Right ventricle myocardium inferior (tissue), 1 donor: ENCODE measurements at regions not wholly inside any gene's neighbourhood (a gene's known extent, or its start where the extent isn't known, plus 50 kb on each side); places are given as distances from the start of the nearest gene placed in this dataset.
"Not testable (repeated sequence)": the region's sequence is repeated elsewhere in the genome, so short reads cannot be mapped to it uniquely, and the experiment has no call there.

ENCODE experiments used
- ATAC-seq: fragments of 200-7000 bp; cut with Tn5 transposase; one replicate; pipeline ENCODE4 v1.9.1; 2020; ENCODE audit warnings: mild to moderate bottlenecking, moderate library complexity
- DNase-seq: peaks from one replicate; pipeline ENCODE4 v3.0.0; 2021; ENCODE audit errors: missing footprints
- intact Hi-C: fragments of 100-400 bp; cut with DNase I; formaldehyde crosslinking; loops from one replicate; pipeline ENCODE4 v1.11.0; 2022
- donor health status: DM: no; HTN: yes; CAD: no; lungs with severe emphysema.

GRCh38 chr17:20800146-20800545, 220.6 kb downstream of the CDRT15L2 start:
- ATAC-seq (no peak), DNase-seq (no peak)
- intact Hi-C loops = no loop called here

- intact Hi-C loops = no loop called here
- DNase-seq (no peak), ATAC-seq (no peak)
These were observed 226.2 kb downstream of the CDRT15L2 start for GRCh38 chr17:20805751-20806150.

- intact Hi-C loops, DNase-seq, ATAC-seq: not testable (repeated sequence)
These were observed 228.0 kb downstream of the CDRT15L2 start for GRCh38 chr17:20807566-20807965.

GRCh38 chr17:20815410-20815809, 227.4 kb downstream of the USP22 start:
- ATAC-seq, DNase-seq, intact Hi-C loops: not testable (repeated sequence)

- ATAC-seq (no peak), DNase-seq (no peak)
- intact Hi-C loops = no loop called here
These were observed 218.9 kb downstream of the USP22 start for GRCh38 chr17:20823905-20824304.

GRCh38 chr17:20825539-20825938, 217.3 kb downstream of the USP22 start:
- intact Hi-C loops = no loop called here
- no peak for DNase-seq
- no peak for ATAC-seq

GRCh38 chr17:20840453-20840852, 202.4 kb downstream of the USP22 start:
- not testable (repeated sequence) for DNase-seq, ATAC-seq
- intact Hi-C loops = loop anchor here (10.0 kb wide), 1 partner anchor 616 kb away; no protein-coding TSS in a partner anchor

GRCh38 chr17:20840987-20841865, 201.6 kb downstream of the USP22 start:
- peak; percentile 71 for DNase-seq

GRCh38 chr17:20842012-20842411, 200.8 kb downstream of the USP22 start:
- not testable (repeated sequence) for DNase-seq, ATAC-seq
- intact Hi-C loops = loop anchor here (10.0 kb wide), 1 partner anchor 617 kb away; no protein-coding TSS in a partner anchor

More at GRCh38 chr17:20840987-20841865, 201.6 kb downstream of the USP22 start:
- not testable (repeated sequence) for ATAC-seq
- intact Hi-C loops = loop anchor here (10.0 kb wide), 1 partner anchor 616 kb away; no protein-coding TSS in a partner anchor

GRCh38 chr17:20843261-20843660, 199.6 kb downstream of the USP22 start:
- ATAC-seq, DNase-seq: not testable (repeated sequence)
- intact Hi-C loops = loop anchor here (10.0 kb wide), 1 partner anchor 618 kb away; no protein-coding TSS in a partner anchor

- DNase-seq, ATAC-seq: not testable (repeated sequence)
- intact Hi-C loops = loop anchor here (10.0 kb wide), 1 partner anchor 619 kb away; no protein-coding TSS in a partner anchor
These were observed 198.8 kb downstream of the USP22 start for GRCh38 chr17:20843799-20844553.

GRCh38 chr17:20848869-20849443, 193.9 kb downstream of the USP22 start:
- intact Hi-C loops = loop anchor here (10.0 kb wide), 1 partner anchor 624 kb away; no protein-coding TSS in a partner anchor
- not testable (repeated sequence) for DNase-seq, ATAC-seq

- intact Hi-C loops, ATAC-seq, DNase-seq: not testable (repeated sequence)
These were observed 191.1 kb downstream of the USP22 start for GRCh38 chr17:20851591-20852238.

- DNase-seq (peak; percentile 69), ATAC-seq (no peak)
- intact Hi-C loops = no loop called here
These were observed 190.4 kb downstream of the USP22 start for GRCh38 chr17:20852239-20852989.

- DNase-seq = no peak
- no peak for ATAC-seq
These were observed 189.8 kb downstream of the USP22 start for GRCh38 chr17:20852990-20853370.

GRCh38 chr17:20855910-20856470, 186.8 kb downstream of the USP22 start:
- ATAC-seq, DNase-seq, intact Hi-C loops: not testable (repeated sequence)

More at GRCh38 chr17:20852990-20853370, 189.8 kb downstream of the USP22 start:
- intact Hi-C loops = no loop called here
